ENCODE measurements at regions not wholly inside any gene's neighbourhood (a gene's known extent, or its start where the extent isn't known, plus 50 kb on each side); places are given as distances from the start of the nearest gene placed in this dataset.

DNA sequence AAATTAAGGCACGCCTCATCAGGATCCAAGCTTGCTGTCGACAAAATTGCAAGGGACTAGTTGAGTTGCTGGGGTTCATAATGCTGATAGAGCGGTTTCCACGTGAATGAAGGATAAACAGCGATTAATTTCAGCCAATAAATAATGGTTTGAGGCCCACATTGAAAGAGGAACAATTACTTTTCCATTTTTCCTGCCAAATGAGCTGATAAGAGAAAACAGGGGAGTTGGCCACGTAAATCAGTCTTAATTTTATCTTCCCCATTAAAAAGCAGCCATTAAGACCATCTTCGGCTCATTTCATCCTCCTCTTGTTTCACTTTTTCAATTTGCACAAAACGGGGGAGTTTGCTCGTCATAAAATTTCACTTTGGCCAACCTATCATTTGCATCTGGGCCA lies 235.5 kb upstream of the RRP15 start:
- H3K4me3 ChIP-seq (ENCODE audit: low read length) = no peak overlapping the region
- TF ChIP-seq, protein P1, sequence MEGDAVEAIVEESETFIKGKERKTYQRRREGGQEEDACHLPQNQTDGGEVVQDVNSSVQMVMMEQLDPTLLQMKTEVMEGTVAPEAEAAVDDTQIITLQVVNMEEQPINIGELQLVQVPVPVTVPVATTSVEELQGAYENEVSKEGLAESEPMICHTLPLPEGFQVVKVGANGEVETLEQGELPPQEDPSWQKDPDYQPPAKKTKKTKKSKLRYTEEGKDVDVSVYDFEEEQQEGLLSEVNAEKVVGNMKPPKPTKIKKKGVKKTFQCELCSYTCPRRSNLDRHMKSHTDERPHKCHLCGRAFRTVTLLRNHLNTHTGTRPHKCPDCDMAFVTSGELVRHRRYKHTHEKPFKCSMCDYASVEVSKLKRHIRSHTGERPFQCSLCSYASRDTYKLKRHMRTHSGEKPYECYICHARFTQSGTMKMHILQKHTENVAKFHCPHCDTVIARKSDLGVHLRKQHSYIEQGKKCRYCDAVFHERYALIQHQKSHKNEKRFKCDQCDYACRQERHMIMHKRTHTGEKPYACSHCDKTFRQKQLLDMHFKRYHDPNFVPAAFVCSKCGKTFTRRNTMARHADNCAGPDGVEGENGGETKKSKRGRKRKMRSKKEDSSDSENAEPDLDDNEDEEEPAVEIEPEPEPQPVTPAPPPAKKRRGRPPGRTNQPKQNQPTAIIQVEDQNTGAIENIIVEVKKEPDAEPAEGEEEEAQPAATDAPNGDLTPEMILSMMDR (IDR thresholded peaks at IDR 0.05; ENCODE audit: insufficient read depth, low read depth, low read length, missing control alignments) = no peak
- DNase-seq (ENCODE audit: low read depth) = no peak

GRCh38 chr1:218058730-218059129 lies 226.4 kb upstream of the RRP15 start:
- DNase-seq (ENCODE audit: low read depth) = no peak
- TF ChIP-seq, protein P1 (IDR thresholded peaks at IDR 0.05; ENCODE audit: insufficient read depth, low read depth, low read length, missing control alignments) = no peak

GRCh38 chr1:218064426-218064825 lies 220.7 kb upstream of the RRP15 start:
- no peak for DNase-seq (ENCODE audit: low read depth)
- TF ChIP-seq, protein P1 (IDR thresholded peaks at IDR 0.05; ENCODE audit: insufficient read depth, low read depth, low read length, missing control alignments) = no peak
- no peak overlapping the region for H3K4me3 ChIP-seq (ENCODE audit: low read length)

More at GRCh38 chr1:218058730-218059129, 226.4 kb upstream of the RRP15 start:
- H3K4me3 ChIP-seq (ENCODE audit: low read length) = no peak overlapping the region

- no peak for DNase-seq (ENCODE audit: low read depth)
- TF ChIP-seq, protein P1 (IDR thresholded peaks at IDR 0.05; ENCODE audit: insufficient read depth, low read depth, low read length, missing control alignments) = no peak
- no peak overlapping the region for H3K4me3 ChIP-seq (ENCODE audit: low read length)
Observed at GRCh38 chr1:218066332-218066731, 218.8 kb upstream of the RRP15 start.

DNA sequence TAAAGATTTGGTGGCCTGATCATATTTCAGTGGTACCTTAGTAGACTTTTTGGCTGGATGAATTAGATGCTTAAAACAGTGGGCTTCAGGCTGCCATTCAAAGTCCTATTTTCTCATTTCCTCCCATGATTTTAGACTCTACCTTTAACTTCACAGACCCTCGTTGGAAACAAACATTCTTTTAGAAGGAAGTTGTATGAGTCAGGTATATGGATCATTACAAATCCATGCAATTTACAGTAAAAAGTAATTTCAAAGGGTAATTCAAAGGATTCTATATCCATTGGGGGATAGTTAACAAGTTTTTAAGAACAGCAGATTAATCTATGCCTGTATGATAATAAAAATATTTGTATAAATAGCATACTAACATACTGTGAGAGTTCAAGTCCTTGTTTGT lies 216.9 kb upstream of the RRP15 start:
- no peak for DNase-seq (ENCODE audit: low read depth)
- TF ChIP-seq, protein P1 (IDR thresholded peaks at IDR 0.05; ENCODE audit: insufficient read depth, low read depth, low read length, missing control alignments) = no peak
- H3K4me3 ChIP-seq (ENCODE audit: low read length) = no peak overlapping the region

DNA sequence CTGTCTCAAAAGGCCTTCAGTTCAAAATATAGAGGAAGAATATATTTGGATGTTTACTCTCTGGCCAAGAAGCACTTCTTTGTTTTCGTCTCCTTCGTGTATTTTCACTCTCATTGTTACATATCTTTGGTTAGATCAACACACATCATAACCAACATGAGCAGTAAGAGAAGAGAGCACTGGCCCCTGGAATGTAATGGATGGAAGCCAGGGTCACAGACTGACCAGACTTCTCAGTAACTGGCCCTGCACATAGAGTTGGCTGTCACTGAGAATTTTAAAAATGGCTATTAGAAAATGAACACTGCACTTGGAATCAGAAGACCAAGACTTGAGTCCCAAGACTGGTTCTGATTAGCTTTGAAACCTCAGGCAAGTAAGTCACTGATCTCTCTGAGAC lies 215.9 kb upstream of the RRP15 start:
- DNase-seq (ENCODE audit: low read depth) = no peak
- H3K4me3 ChIP-seq (ENCODE audit: low read length) = no peak overlapping the region
- TF ChIP-seq, protein P1 (IDR thresholded peaks at IDR 0.05; ENCODE audit: insufficient read depth, low read depth, low read length, missing control alignments) = no peak

- no peak overlapping the region for H3K4me3 ChIP-seq (ENCODE audit: low read length)
- DNase-seq (ENCODE audit: low read depth) = no peak
- TF ChIP-seq, protein P1 (IDR thresholded peaks at IDR 0.05; ENCODE audit: insufficient read depth, low read depth, low read length, missing control alignments) = no peak
Observed at GRCh38 chr1:218073062-218073461, 212.0 kb upstream of the RRP15 start.
